ENCODE measurements at regions not wholly inside any gene's neighbourhood (a gene's known extent, or its start where the extent isn't known, plus 50 kb on each side); places are given as distances from the start of the nearest gene placed in this dataset.

- H3K27me3 ChIP-seq (ENCODE audit: control insufficient read depth, insufficient read depth, low read length), result no peaks in the 10 kb centered on the region
- H3K4me1 ChIP-seq (ENCODE audit: control insufficient read depth, insufficient read depth, low read length), result no peaks in the 10 kb centered on the region
- no peaks in the 10 kb centered on the region for H3K36me3 ChIP-seq (ENCODE audit: control insufficient read depth, insufficient read depth, low read length)
- H3K9ac ChIP-seq (ENCODE audit: low read depth, low read length), result no peak overlapping the region
- no peaks in the 10 kb centered on the region for H3K9me3 ChIP-seq (ENCODE audit: control insufficient read depth, insufficient read depth, low read length)
- no peak overlapping the region for H3K4me3 ChIP-seq (ENCODE audit: low read depth, low read length)
Measured at GRCh38 chr1:25148673-25149300, 83.5 kb downstream of the SYF2 start.

GRCh38 chr1:25146451-25146855 lies 85.8 kb downstream of the SYF2 start:
- Histone ChIP-seq H3K4me3 (ENCODE audit: low read depth, low read length) (no peak overlapping the region), H3K4me1 (ENCODE audit: control insufficient read depth, insufficient read depth, low read length) (no peaks in the 10 kb centered on the region), H3K9ac (ENCODE audit: low read depth, low read length) (no peak overlapping the region), H3K36me3 (ENCODE audit: control insufficient read depth, insufficient read depth, low read length) (no peaks in the 10 kb centered on the region), H3K9me3 (ENCODE audit: control insufficient read depth, insufficient read depth, low read length) (no peaks in the 10 kb centered on the region), H3K27me3 (ENCODE audit: control insufficient read depth, insufficient read depth, low read length) (no peaks in the 10 kb centered on the region)

GRCh38 chr1:25145775-25146393 lies 86.4 kb downstream of the SYF2 start:
- Histone ChIP-seq H3K9me3 (ENCODE audit: control insufficient read depth, insufficient read depth, low read length) (no peaks in the 10 kb centered on the region), H3K27me3 (ENCODE audit: control insufficient read depth, insufficient read depth, low read length) (no peaks in the 10 kb centered on the region), H3K9ac (ENCODE audit: low read depth, low read length) (no peak overlapping the region), H3K36me3 (ENCODE audit: control insufficient read depth, insufficient read depth, low read length) (no peaks in the 10 kb centered on the region), H3K4me3 (ENCODE audit: low read depth, low read length) (no peak overlapping the region), H3K4me1 (ENCODE audit: control insufficient read depth, insufficient read depth, low read length) (no peaks in the 10 kb centered on the region)

- no peaks in the 10 kb centered on the region for H3K36me3 ChIP-seq (ENCODE audit: control insufficient read depth, insufficient read depth, low read length)
- H3K27me3 ChIP-seq (ENCODE audit: control insufficient read depth, insufficient read depth, low read length), result no peaks in the 10 kb centered on the region
- H3K4me3 ChIP-seq (ENCODE audit: low read depth, low read length), result no peak overlapping the region
- no peaks in the 10 kb centered on the region for H3K9me3 ChIP-seq (ENCODE audit: control insufficient read depth, insufficient read depth, low read length)
- no peak overlapping the region for H3K9ac ChIP-seq (ENCODE audit: low read depth, low read length)
- H3K4me1 ChIP-seq (ENCODE audit: control insufficient read depth, insufficient read depth, low read length), result no peaks in the 10 kb centered on the region
Measured at GRCh38 chr1:25140073-25140797, 92.1 kb downstream of the SYF2 start.

GRCh38 chr1:25137521-25138395 lies 94.5 kb downstream of the SYF2 start:
- Histone ChIP-seq H3K4me3 (ENCODE audit: low read depth, low read length) (no peak overlapping the region), H3K36me3 (ENCODE audit: control insufficient read depth, insufficient read depth, low read length) (no peaks in the 10 kb centered on the region), H3K9me3 (ENCODE audit: control insufficient read depth, insufficient read depth, low read length) (no peaks in the 10 kb centered on the region), H3K9ac (ENCODE audit: low read depth, low read length) (no peak overlapping the region), H3K4me1 (ENCODE audit: control insufficient read depth, insufficient read depth, low read length) (no peaks in the 10 kb centered on the region), H3K27me3 (ENCODE audit: control insufficient read depth, insufficient read depth, low read length) (no peaks in the 10 kb centered on the region)

GRCh38 chr1:25137106-25137505 lies 95.2 kb downstream of the SYF2 start:
- H3K9ac ChIP-seq (ENCODE audit: low read depth, low read length), result no peak overlapping the region
- no peak overlapping the region for H3K4me3 ChIP-seq (ENCODE audit: low read depth, low read length)
- H3K9me3 ChIP-seq (ENCODE audit: control insufficient read depth, insufficient read depth, low read length), result no peaks in the 10 kb centered on the region
- H3K27me3 ChIP-seq (ENCODE audit: control insufficient read depth, insufficient read depth, low read length), result no peaks in the 10 kb centered on the region
- no peaks in the 10 kb centered on the region for H3K4me1 ChIP-seq (ENCODE audit: control insufficient read depth, insufficient read depth, low read length)
- no peaks in the 10 kb centered on the region for H3K36me3 ChIP-seq (ENCODE audit: control insufficient read depth, insufficient read depth, low read length)

- H3K36me3 ChIP-seq (ENCODE audit: control insufficient read depth, insufficient read depth, low read length), result no peaks in the 10 kb centered on the region
- no peaks in the 10 kb centered on the region for H3K27me3 ChIP-seq (ENCODE audit: control insufficient read depth, insufficient read depth, low read length)
- no peak overlapping the region for H3K4me3 ChIP-seq (ENCODE audit: low read depth, low read length)
- no peak overlapping the region for H3K9ac ChIP-seq (ENCODE audit: low read depth, low read length)
- H3K9me3 ChIP-seq (ENCODE audit: control insufficient read depth, insufficient read depth, low read length), result no peaks in the 10 kb centered on the region
- H3K4me1 ChIP-seq (ENCODE audit: control insufficient read depth, insufficient read depth, low read length), result no peaks in the 10 kb centered on the region
Measured at GRCh38 chr1:25135909-25136308, 96.4 kb downstream of the SYF2 start.

- Histone ChIP-seq H3K9me3 (ENCODE audit: control insufficient read depth, insufficient read depth, low read length) (no peaks in the 10 kb centered on the region), H3K9ac (ENCODE audit: low read depth, low read length) (no peak overlapping the region), H3K36me3 (ENCODE audit: control insufficient read depth, insufficient read depth, low read length) (no peaks in the 10 kb centered on the region), H3K4me3 (ENCODE audit: low read depth, low read length) (no peak overlapping the region), H3K4me1 (ENCODE audit: control insufficient read depth, insufficient read depth, low read length) (no peaks in the 10 kb centered on the region), H3K27me3 (ENCODE audit: control insufficient read depth, insufficient read depth, low read length) (no peaks in the 10 kb centered on the region)
Measured at GRCh38 chr1:25134801-25135461, 97.4 kb downstream of the SYF2 start.

GRCh38 chr1:25134307-25134706 lies 98.0 kb downstream of the SYF2 start:
- Histone ChIP-seq H3K27me3 (ENCODE audit: control insufficient read depth, insufficient read depth, low read length) (no peaks in the 10 kb centered on the region), H3K36me3 (ENCODE audit: control insufficient read depth, insufficient read depth, low read length) (no peaks in the 10 kb centered on the region), H3K4me1 (ENCODE audit: control insufficient read depth, insufficient read depth, low read length) (no peaks in the 10 kb centered on the region), H3K4me3 (ENCODE audit: low read depth, low read length) (no peak overlapping the region), H3K9ac (ENCODE audit: low read depth, low read length) (no peak overlapping the region), H3K9me3 (ENCODE audit: control insufficient read depth, insufficient read depth, low read length) (no peaks in the 10 kb centered on the region)

GRCh38 chr1:25131794-25132193 lies 100.5 kb downstream of the SYF2 start:
- Histone ChIP-seq H3K36me3 (ENCODE audit: control insufficient read depth, insufficient read depth, low read length) (no peaks in the 10 kb centered on the region), H3K9ac (ENCODE audit: low read depth, low read length) (no peak overlapping the region), H3K4me3 (ENCODE audit: low read depth, low read length) (no peak overlapping the region)

GRCh38 chr1:25130895-25131294 lies 101.4 kb downstream of the SYF2 start:
- Histone ChIP-seq H3K36me3 (ENCODE audit: control insufficient read depth, insufficient read depth, low read length) (no peaks in the 10 kb centered on the region), H3K27me3 (ENCODE audit: control insufficient read depth, insufficient read depth, low read length) (no peaks in the 10 kb centered on the region), H3K9me3 (ENCODE audit: control insufficient read depth, insufficient read depth, low read length) (no peaks in the 10 kb centered on the region), H3K4me3 (ENCODE audit: low read depth, low read length) (no peak overlapping the region), H3K9ac (ENCODE audit: low read depth, low read length) (no peak overlapping the region), H3K4me1 (ENCODE audit: control insufficient read depth, insufficient read depth, low read length) (no peaks in the 10 kb centered on the region)

More at GRCh38 chr1:25131794-25132193, 100.5 kb downstream of the SYF2 start:
- Histone ChIP-seq H3K9me3 (ENCODE audit: control insufficient read depth, insufficient read depth, low read length) (no peaks in the 10 kb centered on the region), H3K27me3 (ENCODE audit: control insufficient read depth, insufficient read depth, low read length) (no peaks in the 10 kb centered on the region), H3K4me1 (ENCODE audit: control insufficient read depth, insufficient read depth, low read length) (no peaks in the 10 kb centered on the region)
